C4-2B (cell line): ENCODE measurements at regions not wholly inside any gene's neighbourhood (a gene's known extent, or its start where the extent isn't known, plus 50 kb on each side); places are given as distances from the start of the nearest gene placed in this dataset.

Experiments
- H3K27ac ChIP-seq: fragments of 450-650 bp; 2 replicates; pipeline ENCODE4 v1.5.1; 2017
- ZFX ChIP-seq: fragments of 450-650 bp; IDR thresholded peaks from 2 replicates; pipeline ENCODE4 v1.6.1; 2017
- TF ChIP-seq, protein P1 (sequence below): fragments of 450-650 bp; conservative IDR thresholded peaks from 2 replicates; pipeline ENCODE4 v1.5.1; 2017; ENCODE audit warnings: mild to moderate bottlenecking

DNA sequence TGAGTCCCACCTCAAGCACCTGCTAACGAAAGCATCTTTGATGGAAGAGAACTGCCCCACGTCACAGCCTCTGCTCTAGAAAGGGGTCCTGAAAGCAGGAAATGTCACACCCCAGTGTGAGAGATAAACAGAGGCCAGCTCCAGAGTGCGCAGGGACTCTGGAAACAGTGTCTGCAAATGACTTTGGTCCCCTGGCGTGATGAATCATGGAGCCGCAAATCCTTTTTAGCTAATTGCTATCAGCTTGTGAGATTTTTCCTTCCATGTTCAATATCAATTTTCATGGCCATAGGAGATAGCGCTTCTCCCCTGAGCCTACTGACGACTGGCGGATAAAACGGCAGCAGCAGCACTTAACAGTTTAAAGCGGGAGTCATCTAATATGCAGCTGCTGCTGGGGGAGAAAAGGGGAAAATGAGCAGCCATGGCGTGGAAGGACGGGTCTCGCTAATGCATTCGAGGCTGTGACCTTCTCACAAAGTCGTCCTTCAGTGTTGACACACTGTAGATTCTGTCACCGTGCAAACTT lies 209.6 kb upstream of the IRX1 start:
- no peak overlapping the region for H3K27ac ChIP-seq
- TF ChIP-seq, protein P1, sequence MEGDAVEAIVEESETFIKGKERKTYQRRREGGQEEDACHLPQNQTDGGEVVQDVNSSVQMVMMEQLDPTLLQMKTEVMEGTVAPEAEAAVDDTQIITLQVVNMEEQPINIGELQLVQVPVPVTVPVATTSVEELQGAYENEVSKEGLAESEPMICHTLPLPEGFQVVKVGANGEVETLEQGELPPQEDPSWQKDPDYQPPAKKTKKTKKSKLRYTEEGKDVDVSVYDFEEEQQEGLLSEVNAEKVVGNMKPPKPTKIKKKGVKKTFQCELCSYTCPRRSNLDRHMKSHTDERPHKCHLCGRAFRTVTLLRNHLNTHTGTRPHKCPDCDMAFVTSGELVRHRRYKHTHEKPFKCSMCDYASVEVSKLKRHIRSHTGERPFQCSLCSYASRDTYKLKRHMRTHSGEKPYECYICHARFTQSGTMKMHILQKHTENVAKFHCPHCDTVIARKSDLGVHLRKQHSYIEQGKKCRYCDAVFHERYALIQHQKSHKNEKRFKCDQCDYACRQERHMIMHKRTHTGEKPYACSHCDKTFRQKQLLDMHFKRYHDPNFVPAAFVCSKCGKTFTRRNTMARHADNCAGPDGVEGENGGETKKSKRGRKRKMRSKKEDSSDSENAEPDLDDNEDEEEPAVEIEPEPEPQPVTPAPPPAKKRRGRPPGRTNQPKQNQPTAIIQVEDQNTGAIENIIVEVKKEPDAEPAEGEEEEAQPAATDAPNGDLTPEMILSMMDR: no peak
- no peak for TF ChIP-seq ZFX

DNA sequence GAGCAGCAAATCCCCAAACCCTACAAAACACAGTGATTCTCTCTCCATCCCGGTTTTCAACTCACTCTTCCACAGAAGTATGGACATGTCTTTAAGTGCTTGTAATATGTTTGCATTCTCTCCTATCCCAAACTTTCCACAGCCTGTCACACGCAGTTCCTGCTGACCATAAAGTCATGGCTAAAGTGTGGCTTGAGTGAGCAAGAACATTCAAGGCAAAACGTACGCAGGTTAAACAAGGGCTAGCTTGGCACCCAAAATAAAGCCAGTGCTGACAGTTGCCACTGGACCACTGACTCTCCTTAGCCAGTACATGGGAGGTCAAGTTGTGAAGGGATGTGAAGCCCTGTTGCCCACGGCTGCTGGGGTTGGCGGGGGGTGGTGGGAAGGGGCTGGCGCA lies 211.1 kb upstream of the IRX1 start:
- TF ChIP-seq, protein P1: no peak
- TF ChIP-seq ZFX: no peak
- H3K27ac ChIP-seq: no peak overlapping the region

DNA sequence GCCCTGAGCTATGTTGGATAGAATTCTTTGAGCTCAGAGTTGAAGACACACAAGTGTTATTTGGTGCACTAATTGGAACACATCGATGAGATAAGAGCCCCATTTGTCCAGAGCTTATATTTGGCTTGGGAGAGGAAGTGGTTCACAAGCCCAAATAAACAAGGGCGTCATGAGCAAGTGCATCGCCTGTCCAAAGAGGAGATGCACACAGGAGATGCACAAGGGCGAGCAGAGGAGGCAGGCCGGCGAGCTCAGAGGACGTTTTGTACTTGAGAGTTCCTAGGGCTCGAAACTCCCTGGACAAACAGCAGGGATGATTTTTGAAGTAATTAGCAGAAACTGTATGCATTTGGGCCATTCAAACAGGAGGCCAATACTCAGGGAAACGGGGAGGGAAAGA lies 212.8 kb upstream of the IRX1 start:
- TF ChIP-seq ZFX: no peak
- TF ChIP-seq, protein P1: no peak
- H3K27ac ChIP-seq: no peak overlapping the region

- no peak overlapping the region for H3K27ac ChIP-seq
- no peak for TF ChIP-seq ZFX
- TF ChIP-seq, protein P1: no peak
These were observed 213.5 kb upstream of the IRX1 start for GRCh38 chr5:3382151-3382550.

DNA sequence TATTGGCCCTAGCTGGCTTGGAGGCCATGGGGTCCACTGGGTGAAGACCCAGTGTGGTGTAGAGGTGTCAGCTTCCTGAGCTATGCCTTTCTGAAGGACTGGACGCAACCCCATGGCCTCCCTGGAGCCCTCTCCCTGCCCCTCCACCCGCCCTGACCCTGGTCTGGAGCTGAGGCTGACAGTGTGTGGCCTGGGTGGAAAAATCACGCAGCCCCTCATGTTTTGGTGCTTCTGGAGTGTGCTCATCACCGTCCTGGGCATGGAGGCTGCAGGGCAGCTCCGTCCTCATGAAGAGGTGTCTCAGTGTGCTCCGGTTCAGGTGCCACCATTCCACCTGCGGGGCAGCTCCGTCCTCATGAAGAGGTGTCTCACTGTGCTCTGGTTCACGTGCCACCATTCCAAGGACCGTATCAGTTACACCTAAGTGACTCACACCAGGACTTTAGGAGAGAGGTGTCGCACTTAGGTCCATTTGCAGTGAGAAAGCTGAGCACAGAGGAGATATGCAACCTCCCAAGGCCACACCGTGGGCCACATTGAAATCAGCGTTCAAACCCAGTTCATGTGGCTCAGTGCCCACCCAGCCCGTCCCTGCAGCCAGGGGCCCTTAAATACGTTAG lies 214.3 kb upstream of the IRX1 start:
- no peak for TF ChIP-seq ZFX
- TF ChIP-seq, protein P1: no peak
- no peak overlapping the region for H3K27ac ChIP-seq

GRCh38 chr5:3380689-3381088 lies 214.9 kb upstream of the IRX1 start:
- TF ChIP-seq, protein P1: no peak
- TF ChIP-seq ZFX: no peak
- no peak overlapping the region for H3K27ac ChIP-seq

GRCh38 chr5:3377831-3378230 lies 217.8 kb upstream of the IRX1 start:
- no peak overlapping the region for H3K27ac ChIP-seq
- TF ChIP-seq ZFX: no peak
- TF ChIP-seq, protein P1: no peak
